Cardiac fibroblast (primary cell): ENCODE measurements at regions not wholly inside any gene's neighbourhood (a gene's known extent, or its start where the extent isn't known, plus 50 kb on each side); places are given as distances from the start of the nearest gene placed in this dataset.

Source experiments
- DNase-seq, 2 donors: peaks; one replicate each; pipeline versions ENCODE4 v3.0.0 to v3.0.0-alpha.2; 2010; ENCODE audit warnings: low read depth in 2 of 2
- H3K4me3 ChIP-seq, 2 donors: replicated peaks in 1 of 2; 1 replicate in 1 of 2; 2 replicates in 1 of 2; pipeline ENCODE4 v1.5.1; 2011; ENCODE audit warnings: low read depth in 2 of 2, low read length in 2 of 2, mild to moderate bottlenecking in 2 of 2, moderate library complexity in 1 of 2
- TF ChIP-seq, protein P1 (sequence below): IDR thresholded peaks from one replicate; pipeline ENCODE4 v1.5.1; 2011; ENCODE audit warnings: low read depth, mild to moderate bottlenecking, low read length, inconsistent platforms

DNA sequence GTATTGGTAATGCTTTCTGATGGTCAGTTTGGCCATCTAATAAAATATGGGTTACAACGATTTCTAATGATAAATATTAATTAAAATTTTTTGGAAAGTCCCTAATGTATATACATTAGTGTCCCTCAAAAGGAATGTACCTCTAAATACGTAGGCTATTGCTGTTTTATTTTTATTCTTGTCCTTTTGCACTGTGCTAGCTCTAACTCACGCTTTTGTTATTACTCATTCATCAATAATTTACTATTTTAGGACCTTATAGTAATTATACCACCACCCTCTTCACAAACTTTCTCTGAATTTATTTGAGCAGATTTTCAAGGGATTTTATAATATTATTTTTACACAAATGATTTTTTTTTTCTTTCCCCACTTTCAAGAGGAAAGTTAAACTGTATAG is 795.9 kb upstream of the PCDH9 start:
- DNase-seq: no peak
- TF ChIP-seq, protein P1, sequence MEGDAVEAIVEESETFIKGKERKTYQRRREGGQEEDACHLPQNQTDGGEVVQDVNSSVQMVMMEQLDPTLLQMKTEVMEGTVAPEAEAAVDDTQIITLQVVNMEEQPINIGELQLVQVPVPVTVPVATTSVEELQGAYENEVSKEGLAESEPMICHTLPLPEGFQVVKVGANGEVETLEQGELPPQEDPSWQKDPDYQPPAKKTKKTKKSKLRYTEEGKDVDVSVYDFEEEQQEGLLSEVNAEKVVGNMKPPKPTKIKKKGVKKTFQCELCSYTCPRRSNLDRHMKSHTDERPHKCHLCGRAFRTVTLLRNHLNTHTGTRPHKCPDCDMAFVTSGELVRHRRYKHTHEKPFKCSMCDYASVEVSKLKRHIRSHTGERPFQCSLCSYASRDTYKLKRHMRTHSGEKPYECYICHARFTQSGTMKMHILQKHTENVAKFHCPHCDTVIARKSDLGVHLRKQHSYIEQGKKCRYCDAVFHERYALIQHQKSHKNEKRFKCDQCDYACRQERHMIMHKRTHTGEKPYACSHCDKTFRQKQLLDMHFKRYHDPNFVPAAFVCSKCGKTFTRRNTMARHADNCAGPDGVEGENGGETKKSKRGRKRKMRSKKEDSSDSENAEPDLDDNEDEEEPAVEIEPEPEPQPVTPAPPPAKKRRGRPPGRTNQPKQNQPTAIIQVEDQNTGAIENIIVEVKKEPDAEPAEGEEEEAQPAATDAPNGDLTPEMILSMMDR: no peak
- no peak overlapping the region for H3K4me3 ChIP-seq

DNA sequence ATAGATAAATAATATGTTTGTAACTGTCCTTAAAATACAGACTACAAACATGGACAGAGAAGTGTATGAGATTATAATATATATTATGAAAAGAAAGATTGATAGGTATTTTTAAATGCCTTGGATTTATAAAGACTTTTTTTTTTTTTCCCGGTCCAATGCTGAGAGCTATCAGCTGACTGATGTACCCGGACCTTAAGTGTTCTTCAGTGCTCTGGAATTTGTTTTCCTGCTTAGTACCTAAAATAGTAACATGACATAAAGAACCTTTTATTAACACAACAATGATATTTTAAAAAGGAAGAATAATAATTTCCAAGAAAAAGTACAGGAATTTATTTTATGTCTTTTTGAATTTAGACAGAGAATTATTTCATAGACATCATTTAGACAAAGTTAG is 795.5 kb upstream of the PCDH9 start:
- H3K4me3 ChIP-seq: no peak overlapping the region
- TF ChIP-seq, protein P1: no peak
- DNase-seq: no peak

DNA sequence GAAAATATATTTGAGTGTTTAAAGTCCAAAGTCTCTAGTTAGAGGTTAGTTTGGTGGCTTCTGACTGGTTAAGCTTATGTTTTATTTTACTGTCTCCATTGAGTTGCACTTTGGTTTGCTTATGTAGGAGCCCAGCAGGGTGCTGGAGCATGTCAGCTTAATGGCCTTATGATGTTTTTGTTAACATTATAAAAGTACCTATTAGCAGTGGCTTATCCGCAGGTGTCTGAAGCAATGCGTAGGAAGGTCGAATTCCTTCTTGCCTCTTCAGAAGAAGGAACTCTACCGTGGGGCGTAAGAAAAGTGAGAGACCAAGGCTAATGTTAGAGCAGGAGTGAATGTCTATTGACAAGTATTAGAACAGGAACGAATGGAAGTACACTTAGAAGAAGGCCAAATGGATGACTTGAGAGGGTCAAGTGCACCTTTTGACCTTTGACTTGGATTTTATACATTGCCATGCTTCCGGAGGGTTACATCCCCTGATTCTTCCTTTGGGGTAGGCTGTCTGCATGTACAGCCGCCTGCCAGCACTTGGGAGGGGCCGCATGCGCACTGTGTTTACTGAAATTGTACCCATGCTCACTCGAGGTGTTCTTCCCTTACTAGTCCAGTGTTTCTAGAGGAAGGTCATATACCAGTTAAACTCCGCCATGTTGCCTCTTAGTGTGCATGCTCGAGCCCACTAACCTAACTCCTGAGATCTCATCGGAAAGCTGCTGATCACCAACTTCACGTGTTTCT is 793.9 kb upstream of the PCDH9 start:
- TF ChIP-seq, protein P1: no peak
- no peak for DNase-seq
- H3K4me3 ChIP-seq: no peak overlapping the region

DNA sequence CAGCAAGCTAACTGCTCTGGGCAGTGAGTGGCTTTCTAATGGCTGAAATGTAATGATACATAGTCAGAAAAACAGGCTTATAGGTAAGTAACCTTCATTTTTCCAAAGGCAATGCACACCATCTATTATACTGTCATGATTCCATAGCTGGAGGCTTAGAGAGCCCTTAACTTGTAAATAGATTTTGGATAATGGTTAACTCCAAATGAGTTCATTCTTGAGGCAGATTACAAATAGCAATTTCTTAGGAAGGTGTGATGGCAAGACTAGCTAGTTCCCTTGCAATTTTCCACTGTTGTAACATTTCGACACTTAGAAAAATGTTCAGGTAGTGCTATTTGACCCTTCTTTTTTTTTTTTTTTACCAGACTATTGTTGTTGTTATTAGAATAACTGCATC is 789.8 kb upstream of the PCDH9 start:
- TF ChIP-seq, protein P1: no peak
- DNase-seq: no peak
- H3K4me3 ChIP-seq: no peak overlapping the region

DNA sequence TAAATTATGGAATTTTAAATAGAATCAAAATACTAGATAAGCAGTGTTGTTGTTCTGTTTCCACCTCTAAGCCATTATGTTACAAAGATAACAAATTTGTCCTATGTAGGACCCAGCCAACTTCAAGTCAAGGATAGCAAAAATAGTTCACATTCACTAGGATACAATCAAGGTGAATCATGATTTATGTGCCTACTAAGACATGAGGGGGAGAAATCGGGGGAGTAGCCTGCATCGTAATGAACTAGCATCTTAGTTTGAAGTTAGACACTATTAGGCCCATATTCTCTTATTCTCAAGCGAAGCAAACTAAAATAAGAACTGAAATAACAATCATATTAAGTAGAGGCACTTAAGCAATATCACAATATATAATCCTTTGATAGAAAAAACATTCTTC is 779.4 kb upstream of the PCDH9 start:
- TF ChIP-seq, protein P1: no peak
- DNase-seq: no peak
- H3K4me3 ChIP-seq: no peak overlapping the region

DNA sequence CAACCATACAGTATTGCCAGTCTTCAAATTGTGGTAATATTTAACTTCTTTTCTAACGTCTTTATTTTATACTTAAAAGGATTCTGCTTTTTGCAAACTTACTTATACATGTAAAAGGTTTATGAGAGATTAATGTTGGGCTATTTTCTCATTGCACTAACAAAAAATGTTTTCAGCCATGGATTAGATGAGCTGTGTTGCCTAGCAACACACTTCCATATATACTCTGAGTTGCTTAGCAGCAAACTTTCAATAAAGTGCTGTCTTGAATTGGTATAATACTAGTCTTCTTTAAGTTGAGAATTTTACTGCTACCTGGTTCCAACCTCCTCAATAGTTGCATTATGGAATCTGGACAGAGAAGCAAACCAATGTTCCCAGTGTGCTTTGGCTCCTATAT is 777.4 kb upstream of the PCDH9 start:
- no peak for DNase-seq
- no peak overlapping the region for H3K4me3 ChIP-seq
- TF ChIP-seq, protein P1: no peak

DNA sequence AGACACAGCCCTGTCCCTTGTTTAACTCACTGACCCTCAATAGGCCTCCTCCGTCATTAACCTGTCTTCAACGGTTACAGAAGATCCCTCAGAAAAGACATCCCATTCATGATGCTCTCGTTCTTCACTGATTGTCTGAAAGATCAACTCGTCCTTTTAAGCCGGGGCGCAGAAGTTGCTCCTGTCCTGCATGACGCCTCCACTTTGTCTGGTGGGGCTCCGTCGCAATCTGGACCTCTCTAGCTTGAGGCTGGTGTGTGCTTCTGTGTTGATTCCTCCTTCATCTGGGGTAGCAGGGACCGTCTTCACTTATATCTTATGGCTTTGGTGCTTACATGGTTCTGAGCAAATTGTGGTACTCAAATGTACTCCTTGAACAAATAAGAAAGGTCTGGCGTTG is 766.0 kb upstream of the PCDH9 start:
- DNase-seq: no peak
- H3K4me3 ChIP-seq: no peak overlapping the region
- TF ChIP-seq, protein P1: no peak
